Naive B cell (primary cell): ENCODE measurements at regions not wholly inside any gene's neighbourhood (a gene's known extent, or its start where the extent isn't known, plus 50 kb on each side); places are given as distances from the start of the nearest gene placed in this dataset.

Source experiments
- ATAC-seq, 2 donors: fragments of 150-1000 bp; cut with Tn5 transposase; 2 replicates each; pipeline ENCODE4 v1.10.0; 2021; ENCODE audit warnings: low read depth in 2 of 2, mild to moderate bottlenecking in 2 of 2, moderate library complexity in 2 of 2
- DNase-seq: peaks from one replicate; pipeline ENCODE4 v3.0.0; 2022
- H3K27ac Mint-ChIP-seq, 6 donors: one replicate each; pipeline ENCODE4 v1.8.0; 2020 to 2022; ENCODE audit warnings: mild to moderate bottlenecking in 6 of 6, mixed read lengths in 6 of 6, moderate library complexity in 5 of 6, inconsistent platforms in 2 of 6
- H3K27me3 Mint-ChIP-seq, 3 donors: one replicate each; pipeline ENCODE4 v1.8.0; 2021 to 2022; ENCODE audit warnings: mixed read lengths in 3 of 3, mild to moderate bottlenecking in 1 of 3
- H3K36me3 Mint-ChIP-seq, 2 donors: one replicate each; pipeline ENCODE4 v1.8.0; 2020 to 2022; ENCODE audit warnings: mixed read lengths in 2 of 2, inconsistent platforms in 1 of 2, mild to moderate bottlenecking in 1 of 2
- H3K4me1 Mint-ChIP-seq, 3 donors: one replicate each; pipeline ENCODE4 v1.8.0; 2020 to 2022; ENCODE audit warnings: mixed read lengths in 3 of 3, inconsistent platforms in 1 of 3, mild to moderate bottlenecking in 1 of 3, moderate library complexity in 1 of 3
- H3K4me3 Mint-ChIP-seq, 8 donors: one replicate each; pipeline ENCODE4 v1.8.0; 2020 to 2022; ENCODE audit warnings: mild to moderate bottlenecking in 8 of 8, mixed read lengths in 8 of 8, moderate library complexity in 8 of 8, inconsistent platforms in 2 of 8
- H3K9me3 Mint-ChIP-seq, 7 donors: one replicate each; pipeline ENCODE4 v1.8.0; 2020 to 2022; ENCODE audit warnings: mixed read lengths in 7 of 7, mild to moderate bottlenecking in 5 of 7, inconsistent platforms in 2 of 7, moderate library complexity in 1 of 7

DNA sequence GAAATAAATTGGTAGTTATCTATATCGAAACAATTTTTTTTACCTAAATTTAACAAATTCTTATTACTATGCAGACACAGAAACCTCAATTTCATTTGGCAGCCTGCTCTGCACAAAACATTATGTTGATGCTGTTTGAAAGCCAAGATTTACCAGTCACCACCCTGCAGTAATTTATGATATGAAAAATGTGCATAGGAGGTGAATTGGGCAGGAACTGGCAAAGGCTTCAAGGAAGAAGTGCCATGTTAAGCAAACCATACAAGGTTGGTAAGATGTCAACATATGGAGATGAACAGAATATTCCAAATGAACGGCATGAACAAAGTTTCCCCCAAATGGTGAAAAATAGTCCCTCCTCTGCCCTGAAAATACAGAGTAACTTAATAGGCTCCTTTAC lies 54.2 kb upstream of the TAB2 start:
- peaks cover 16 to 38% (median 25%) of the 10 kb centered on the region in 3 donors for H3K4me1 Mint-ChIP-seq
- no peak for ATAC-seq
- no peak for DNase-seq

DNA sequence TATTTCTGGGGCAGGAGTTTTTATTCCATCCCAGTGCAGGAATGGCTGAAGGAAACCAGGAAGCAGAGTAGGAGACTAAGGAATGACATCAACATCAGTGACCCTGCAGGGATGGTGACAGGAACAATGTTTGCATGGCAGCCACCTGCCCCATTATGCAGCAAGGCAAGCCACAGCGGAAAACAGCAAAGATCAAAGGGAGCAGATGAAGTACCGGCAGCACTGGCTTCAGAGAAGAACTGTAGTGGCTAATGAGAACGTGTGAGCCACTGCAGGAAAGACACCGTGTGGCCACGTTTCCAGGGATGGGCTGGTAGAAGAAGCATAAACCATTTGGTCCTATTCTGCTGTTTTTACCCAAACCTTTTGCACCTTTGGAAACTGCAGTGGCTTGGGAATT lies 52.9 kb upstream of the TAB2 start:
- Mint-ChIP-seq H3K4me3 (peak overlapping the region in 2 of 8 donors; percentile 22 to 37), H3K36me3 (no peaks in the 10 kb centered on the region), H3K4me1 (peaks cover 16 to 33% (median 25%) of the 10 kb centered on the region in 3 donors), H3K27me3 (no peaks in the 10 kb centered on the region), H3K9me3 (no peaks in the 10 kb centered on the region), H3K27ac (peak overlapping the region in 1 of 6 donors; percentile 66)
- no peak for DNase-seq
- no peak for ATAC-seq

More for the DNA sequence above, 54.2 kb upstream of the TAB2 start:
- Mint-ChIP-seq H3K27me3 (no peaks in the 10 kb centered on the region), H3K27ac (no peak overlapping the region), H3K4me3 (no peak overlapping the region), H3K36me3 (no peaks in the 10 kb centered on the region), H3K9me3 (no peaks in the 10 kb centered on the region)

DNA sequence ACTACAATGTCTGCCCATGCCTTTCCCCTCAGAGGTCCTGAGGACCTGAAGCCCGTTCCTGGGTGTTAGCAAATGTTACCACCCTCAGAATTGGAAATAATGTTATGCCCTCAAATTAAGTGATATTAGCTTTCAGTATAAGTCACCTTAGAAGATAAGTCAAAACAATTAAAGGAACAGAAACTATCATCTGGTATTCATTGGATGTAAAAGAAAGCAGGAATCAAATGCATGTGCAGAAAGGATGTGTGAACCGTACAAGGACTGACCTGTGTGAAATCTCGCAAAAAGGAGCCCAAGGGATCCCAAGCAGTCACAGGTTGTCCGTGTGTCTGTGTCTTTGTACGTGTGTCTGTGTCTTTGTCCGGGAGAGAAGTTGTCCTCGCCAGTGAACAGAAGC lies 51.6 kb upstream of the TAB2 start:
- ATAC-seq (no peak), DNase-seq (no peak)
- peak overlapping the region; percentile 69 to 94 (median 79) for H3K27ac Mint-ChIP-seq
- no peaks in the 10 kb centered on the region for H3K36me3 Mint-ChIP-seq
- no peaks in the 10 kb centered on the region for H3K9me3 Mint-ChIP-seq
- no peaks in the 10 kb centered on the region for H3K27me3 Mint-ChIP-seq
- H3K4me3 Mint-ChIP-seq, result peak overlapping the region in 7 of 8 donors; percentile 9 to 85 (median 38)
- peaks cover 16 to 37% (median 29%) of the 10 kb centered on the region in 3 donors for H3K4me1 Mint-ChIP-seq

DNA sequence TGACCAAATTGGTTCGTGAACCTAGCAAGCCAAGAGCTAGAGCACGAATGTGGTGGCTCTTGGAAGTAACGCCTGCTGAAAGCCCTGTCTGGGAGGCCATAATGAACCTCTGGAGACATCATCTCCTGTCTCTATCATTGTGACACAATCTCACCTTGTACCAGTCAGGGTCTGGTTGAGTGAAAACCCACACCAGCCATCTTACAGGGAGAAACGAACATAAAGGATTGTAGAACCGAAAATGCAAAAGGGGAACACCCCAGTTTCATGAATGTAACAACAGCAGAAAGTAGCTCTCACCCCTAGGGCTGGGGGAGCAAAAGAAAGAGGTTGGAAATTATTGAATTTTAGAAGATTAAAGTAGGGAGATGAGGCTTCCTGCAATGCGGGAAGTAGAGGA lies 50.9 kb upstream of the TAB2 start:
- ATAC-seq (peak; percentile 92 to 93), DNase-seq (peak; percentile 65)
- Mint-ChIP-seq H3K36me3 (no peaks in the 10 kb centered on the region), H3K4me1 (peaks cover 22 to 44% (median 36%) of the 10 kb centered on the region in 3 donors), H3K27me3 (no peaks in the 10 kb centered on the region), H3K9me3 (no peaks in the 10 kb centered on the region), H3K27ac (peak overlapping the region; percentile 52 to 96 (median 90)), H3K4me3 (peak overlapping the region in 6 of 8 donors; percentile 23 to 85 (median 62))

DNA sequence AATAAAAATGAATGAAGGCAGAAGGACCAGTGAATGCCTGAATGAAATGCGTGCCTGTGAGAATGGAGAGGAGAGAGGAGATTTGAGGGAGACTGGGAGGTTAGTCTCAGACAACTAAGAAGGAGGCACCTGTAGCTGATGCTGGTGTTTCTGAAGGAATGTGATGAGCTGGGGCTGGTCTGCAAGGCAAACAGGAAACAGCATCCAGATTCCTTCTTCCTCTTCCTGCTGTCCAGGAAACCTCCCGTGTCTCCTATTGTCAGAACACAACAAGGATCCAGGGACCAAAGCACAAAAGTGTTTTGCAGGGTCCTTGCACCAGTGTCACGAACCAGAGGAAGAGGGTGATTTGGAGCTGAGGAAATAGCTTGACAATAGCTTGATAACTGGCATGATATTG lies 50.4 kb upstream of the TAB2 start:
- no peak for DNase-seq
- H3K27ac Mint-ChIP-seq, result peak overlapping the region; percentile 52 to 96 (median 90)
- H3K27me3 Mint-ChIP-seq, result no peaks in the 10 kb centered on the region
- no peaks in the 10 kb centered on the region for H3K9me3 Mint-ChIP-seq
- peak overlapping the region in 6 of 8 donors; percentile 23 to 85 (median 62) for H3K4me3 Mint-ChIP-seq
- H3K36me3 Mint-ChIP-seq, result no peaks in the 10 kb centered on the region
- ATAC-seq, result no peak
- H3K4me1 Mint-ChIP-seq, result peaks cover 26 to 49% (median 40%) of the 10 kb centered on the region in 3 donors

DNA sequence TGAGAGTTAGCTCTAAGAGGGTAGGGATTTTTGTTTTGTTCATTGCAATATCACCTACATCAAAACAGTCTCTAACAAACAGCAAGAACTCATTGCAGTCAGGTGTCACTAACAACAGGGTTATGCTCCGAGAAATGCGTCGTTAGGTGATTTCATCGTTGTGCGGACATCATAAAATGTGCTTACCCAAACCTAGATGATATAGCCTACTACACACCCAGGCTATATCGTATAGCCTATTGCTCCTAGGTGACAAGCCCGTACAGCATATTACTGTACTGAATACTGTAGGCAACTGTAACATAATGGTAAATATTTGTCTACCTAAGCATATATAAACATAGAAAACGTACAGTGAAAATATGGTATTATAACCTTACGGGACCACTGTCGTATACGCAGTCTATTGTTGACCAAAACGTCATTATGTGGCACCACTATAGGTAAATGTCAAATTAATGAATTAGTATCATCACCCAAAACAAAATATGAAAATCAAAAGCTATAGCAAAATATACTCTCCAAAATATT lies 49.9 kb upstream of the TAB2 start:
- Mint-ChIP-seq H3K4me1 (peaks cover 31 to 54% (median 45%) of the 10 kb centered on the region in 3 donors), H3K9me3 (no peaks in the 10 kb centered on the region), H3K4me3 (no peak overlapping the region), H3K36me3 (no peaks in the 10 kb centered on the region), H3K27me3 (no peaks in the 10 kb centered on the region), H3K27ac (peak overlapping the region in 3 of 6 donors; percentile 89 to 96 (median 91))
- DNase-seq (no peak), ATAC-seq (no peak)
